Mesenchymal stem cell (in vitro differentiated cells and primary cell): ENCODE measurements at regions not wholly inside any gene's neighbourhood (a gene's known extent, or its start where the extent isn't known, plus 50 kb on each side); places are given as distances from the start of the nearest gene placed in this dataset.

ENCODE experiments used
- DNase-seq: peaks from one replicate; pipeline ENCODE4 v3.0.0-alpha.2; 2013
- H2AFZ ChIP-seq: one replicate; pipeline ENCODE4 v1.6.1; 2013; ENCODE audit warnings: low read depth, mild to moderate bottlenecking, control low read depth, inconsistent platforms, low read length, moderate library complexity
- H2AK5ac ChIP-seq: 2 replicates; pipeline ENCODE4 v1.6.1; 2013; ENCODE audit warnings: low read length, moderate library complexity, mild to moderate bottlenecking, inconsistent platforms; ENCODE audit not compliant: severe bottlenecking
- H2BK120ac ChIP-seq: one replicate; pipeline ENCODE4 v1.6.1; 2013; ENCODE audit warnings: low read depth, mild to moderate bottlenecking, inconsistent platforms, low read length, moderate library complexity
- H2BK12ac ChIP-seq, 2 experiments: one replicate each; pipeline ENCODE4 v1.6.1; 2013; ENCODE audit warnings: inconsistent platforms in 2 of 2, low read length in 2 of 2, mild to moderate bottlenecking in 2 of 2, moderate library complexity in 2 of 2, control low read depth in 1 of 2
- H2BK15ac ChIP-seq: one replicate; pipeline ENCODE4 v1.6.1; 2013; ENCODE audit warnings: mild to moderate bottlenecking, low read depth, inconsistent platforms; ENCODE audit not compliant: poor library complexity, severe bottlenecking
- H2BK5ac ChIP-seq: 2 replicates; pipeline ENCODE4 v1.6.1; 2013; ENCODE audit warnings: low read depth, mild to moderate bottlenecking, low read length, control low read depth, inconsistent platforms; ENCODE audit not compliant: poor library complexity, severe bottlenecking
- H3K14ac ChIP-seq, 2 experiments: one replicate each; pipeline ENCODE4 v1.6.1; 2013; ENCODE audit warnings: inconsistent platforms in 2 of 2, low read length in 2 of 2, control low read depth in 1 of 2, mild to moderate bottlenecking in 1 of 2, moderate library complexity in 1 of 2
- H3K18ac ChIP-seq, 2 experiments: one replicate each; pipeline ENCODE4 v1.6.1; 2013; ENCODE audit warnings: inconsistent platforms in 2 of 2, low read length in 2 of 2, control low read depth in 1 of 2, low read depth in 1 of 2, mild to moderate bottlenecking in 1 of 2
- H3K23ac ChIP-seq, 2 experiments: one replicate each; pipeline ENCODE4 v1.6.1; 2013; ENCODE audit warnings: inconsistent platforms in 2 of 2, low read length in 2 of 2, mild to moderate bottlenecking in 2 of 2, moderate library complexity in 2 of 2, control low read depth in 1 of 2
- H3K27ac ChIP-seq: 2 replicates; pipeline ENCODE4 v1.5.1; 2013; ENCODE audit warnings: mild to moderate bottlenecking, moderate library complexity, low read length, control low read depth, inconsistent platforms; ENCODE audit not compliant: poor library complexity, severe bottlenecking
- H3K27me3 ChIP-seq, 2 experiments: 2 replicates each; pipeline versions ENCODE4 v1.6.1 to v1.7.0; 2013; ENCODE audit warnings: low read length in 2 of 2, mild to moderate bottlenecking in 2 of 2, moderate library complexity in 2 of 2, control low read depth in 1 of 2, inconsistent platforms in 1 of 2; ENCODE audit not compliant: control insufficient read depth in 1 of 2, insufficient read depth in 1 of 2
- H3K36me3 ChIP-seq, 2 experiments: 2 replicates each; pipeline versions ENCODE4 v1.6.1 to v1.7.0; 2013; ENCODE audit warnings: low read length in 2 of 2, control low read depth in 1 of 2, inconsistent platforms in 1 of 2, low read depth in 1 of 2, mild to moderate bottlenecking in 1 of 2; ENCODE audit not compliant: insufficient read depth in 2 of 2, control insufficient read depth in 1 of 2
- H3K4ac ChIP-seq, 2 experiments: one replicate each; pipeline ENCODE4 v1.6.1; 2013; ENCODE audit warnings: inconsistent platforms in 2 of 2, low read length in 2 of 2, mild to moderate bottlenecking in 2 of 2, moderate library complexity in 2 of 2, control low read depth in 1 of 2, low read depth in 1 of 2
- H3K4me1 ChIP-seq: 2 replicates; pipeline ENCODE4 v1.6.1; 2013; ENCODE audit warnings: low read depth, low read length, control low read depth; ENCODE audit not compliant: control insufficient read depth, insufficient read depth
- H3K4me2 ChIP-seq: 2 replicates; pipeline ENCODE4 v1.6.1; 2013; ENCODE audit warnings: low read length, mild to moderate bottlenecking, inconsistent platforms; ENCODE audit not compliant: poor library complexity, severe bottlenecking
- H3K4me3 ChIP-seq, 2 experiments: 2 replicates each; pipeline versions ENCODE4 v1.5.1 to v1.7.0; 2013; ENCODE audit warnings: low read length in 2 of 2, mild to moderate bottlenecking in 2 of 2, control low read depth in 1 of 2, low read depth in 1 of 2; ENCODE audit not compliant: insufficient read depth in 1 of 2
- H3K79me1 ChIP-seq: replicated peaks from 2 replicates; pipeline ENCODE4 v1.6.1; 2013; ENCODE audit warnings: mild to moderate bottlenecking, control low read depth, low read length, inconsistent platforms; ENCODE audit not compliant: poor library complexity, severe bottlenecking
- H3K9ac ChIP-seq: 2 replicates; pipeline ENCODE4 v1.7.0; 2013; ENCODE audit warnings: mild to moderate bottlenecking, low read length, moderate library complexity
- H3K9me3 ChIP-seq: 2 replicates; pipeline ENCODE4 v1.7.0; 2013; ENCODE audit warnings: mild to moderate bottlenecking, low read length; ENCODE audit not compliant: control insufficient read depth
- H4K8ac ChIP-seq: one replicate; pipeline ENCODE4 v1.6.1; 2013; ENCODE audit warnings: inconsistent platforms, mild to moderate bottlenecking, low read length, moderate library complexity
- H4K91ac ChIP-seq: one replicate; pipeline ENCODE4 v1.6.1; 2013; ENCODE audit warnings: mild to moderate bottlenecking, low read length, inconsistent platforms
- WGBS: methylation state at CpG from one replicate; pipeline ENCODE4 v1.1.7; 2013; ENCODE audit warnings: mixed read lengths; 5-methylcytosine and 5-hydroxymethylcytosine counted together

DNA sequence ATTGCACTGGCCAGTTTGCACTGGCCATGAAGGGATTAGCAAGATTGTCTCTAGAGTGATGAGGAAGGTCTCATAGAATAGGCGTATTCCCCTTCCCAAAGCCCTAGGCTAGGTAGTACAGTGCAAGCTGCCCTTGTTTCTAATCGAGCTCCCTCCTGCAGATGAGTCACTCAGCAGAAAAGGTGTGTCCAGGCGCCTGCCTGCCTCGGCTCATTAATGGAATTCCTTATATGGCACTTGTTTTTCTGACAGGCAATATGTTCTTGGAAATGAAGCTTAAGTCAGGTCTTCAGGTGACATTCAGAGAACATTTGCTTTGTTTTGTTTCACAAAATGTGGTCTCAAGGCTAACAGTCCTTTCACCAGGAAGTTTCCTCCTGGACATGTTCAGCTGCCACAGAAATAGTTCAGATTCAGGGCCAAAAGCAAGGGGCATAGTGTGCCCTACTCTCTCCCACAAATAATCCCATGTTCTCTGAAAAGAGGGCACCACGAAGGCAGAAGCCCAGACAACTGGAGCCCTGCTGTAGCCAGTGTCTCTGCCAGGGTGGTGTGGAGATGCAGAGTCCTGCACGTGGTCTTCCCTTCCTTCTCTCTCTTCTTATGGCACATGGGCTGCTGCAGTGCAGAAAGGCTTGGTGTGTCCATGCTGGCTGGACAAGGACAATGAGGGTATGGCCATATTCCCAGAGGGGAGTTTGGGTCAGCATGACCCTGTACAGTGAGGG, 281.1 kb upstream of the MAP3K1 start:
- Histone ChIP-seq H3K4me2 (no peak overlapping the region), H2BK12ac (peak overlapping the region in 1 of 2 experiments; percentile 59), H3K18ac (peak overlapping the region in 1 of 2 experiments; percentile 43), H3K4ac (peak overlapping the region in 1 of 2 experiments; percentile 74), H3K79me1 (no peaks in the 10 kb centered on the region), H3K9ac (no peak overlapping the region), H3K14ac (peak overlapping the region in 1 of 2 experiments; percentile 56), H3K36me3 (no peaks in the 10 kb centered on the region), H4K91ac (no peak overlapping the region), H2AK5ac (peak overlapping the region; percentile 98), H3K27me3 (peaks cover 0 to 21% of the 10 kb centered on the region in 2 experiments), H3K4me3 (no peak overlapping the region), H4K8ac (no peak overlapping the region), H3K23ac (no peak overlapping the region), H3K4me1 (peaks cover 9% of the 10 kb centered on the region), H2BK120ac (no peak overlapping the region), H3K9me3 (no peaks in the 10 kb centered on the region), H2BK5ac (peak overlapping the region; percentile 39), H2AFZ (no peak overlapping the region), H2BK15ac (no peak overlapping the region), H3K27ac (no peak overlapping the region)
- DNase-seq: no peak
- WGBS: 76% methylated on average over 5 of the region's 6 CpGs

GRCh38 chr5:56532466-56532865, 282.9 kb upstream of the MAP3K1 start:
- no peak overlapping the region for H2BK5ac ChIP-seq
- H3K4me2 ChIP-seq: no peak overlapping the region
- no peak overlapping the region for H3K14ac ChIP-seq
- H3K4me3 ChIP-seq: no peak overlapping the region
- peak; percentile 47 for DNase-seq
- no peak overlapping the region for H2AK5ac ChIP-seq
- no peak overlapping the region for H3K27ac ChIP-seq
- no peak overlapping the region for H3K9ac ChIP-seq
- H3K4ac ChIP-seq: no peak overlapping the region
- H3K27me3 ChIP-seq: peaks cover 0 to 21% of the 10 kb centered on the region in 2 experiments
- no peaks in the 10 kb centered on the region for H3K36me3 ChIP-seq
- no peaks in the 10 kb centered on the region for H3K79me1 ChIP-seq
- WGBS: 7% methylated on average over 3 of the region's 3 CpGs
- H4K91ac ChIP-seq: no peak overlapping the region
- no peak overlapping the region for H2BK15ac ChIP-seq
- H2BK120ac ChIP-seq: no peak overlapping the region
- peaks cover 9% of the 10 kb centered on the region for H3K4me1 ChIP-seq
- no peak overlapping the region for H2AFZ ChIP-seq
- no peak overlapping the region for H3K23ac ChIP-seq
- no peak overlapping the region for H4K8ac ChIP-seq
- no peak overlapping the region for H3K18ac ChIP-seq
- no peak overlapping the region for H2BK12ac ChIP-seq
- no peaks in the 10 kb centered on the region for H3K9me3 ChIP-seq

- Histone ChIP-seq H2AK5ac (no peak overlapping the region), H3K23ac (no peak overlapping the region), H3K4me1 (peaks cover 12% of the 10 kb centered on the region), H2BK12ac (no peak overlapping the region), H3K79me1 (no peaks in the 10 kb centered on the region), H3K9ac (no peak overlapping the region), H2BK15ac (no peak overlapping the region), H3K4me2 (no peak overlapping the region), H2BK5ac (no peak overlapping the region), H4K8ac (no peak overlapping the region), H3K18ac (no peak overlapping the region), H3K9me3 (no peaks in the 10 kb centered on the region), H2BK120ac (no peak overlapping the region), H3K27ac (no peak overlapping the region), H4K91ac (no peak overlapping the region), H3K27me3 (peaks cover 0 to 21% of the 10 kb centered on the region in 2 experiments), H2AFZ (no peak overlapping the region), H3K14ac (no peak overlapping the region), H3K4ac (no peak overlapping the region), H3K36me3 (no peaks in the 10 kb centered on the region), H3K4me3 (no peak overlapping the region)
- no peak for DNase-seq
- 98% methylated on average over 2 of the region's 2 CpGs for WGBS
Observed at GRCh38 chr5:56530626-56531138, 284.7 kb upstream of the MAP3K1 start.

GRCh38 chr5:56529666-56530430, 285.5 kb upstream of the MAP3K1 start:
- H3K79me1 ChIP-seq: no peaks in the 10 kb centered on the region
- H3K14ac ChIP-seq: no peak overlapping the region
- H3K27ac ChIP-seq: no peak overlapping the region
- no peak overlapping the region for H2BK15ac ChIP-seq
- no peak overlapping the region for H2BK5ac ChIP-seq
- H3K4me1 ChIP-seq: peaks cover 8% of the 10 kb centered on the region
- no peak overlapping the region for H2BK12ac ChIP-seq
- H4K91ac ChIP-seq: no peak overlapping the region
- DNase-seq: no peak
- no peak overlapping the region for H2BK120ac ChIP-seq
- H4K8ac ChIP-seq: no peak overlapping the region
- H3K4me3 ChIP-seq: no peak overlapping the region
- H3K4ac ChIP-seq: no peak overlapping the region
- no peak overlapping the region for H2AFZ ChIP-seq
- H3K9me3 ChIP-seq: no peaks in the 10 kb centered on the region
- peak overlapping the region in 1 of 2 experiments; percentile 28 for H3K18ac ChIP-seq
- WGBS: 91% methylated on average over 14 of the region's 16 CpGs
- H3K23ac ChIP-seq: no peak overlapping the region
- H3K9ac ChIP-seq: no peak overlapping the region
- no peak overlapping the region for H3K4me2 ChIP-seq
- H3K36me3 ChIP-seq: no peaks in the 10 kb centered on the region
- peak overlapping the region; percentile 20 for H2AK5ac ChIP-seq
- H3K27me3 ChIP-seq: peaks cover 0 to 19% of the 10 kb centered on the region in 2 experiments
